ENCODE measurements at regions not wholly inside any gene's neighbourhood (a gene's known extent, or its start where the extent isn't known, plus 50 kb on each side); places are given as distances from the start of the nearest gene placed in this dataset.

DNA sequence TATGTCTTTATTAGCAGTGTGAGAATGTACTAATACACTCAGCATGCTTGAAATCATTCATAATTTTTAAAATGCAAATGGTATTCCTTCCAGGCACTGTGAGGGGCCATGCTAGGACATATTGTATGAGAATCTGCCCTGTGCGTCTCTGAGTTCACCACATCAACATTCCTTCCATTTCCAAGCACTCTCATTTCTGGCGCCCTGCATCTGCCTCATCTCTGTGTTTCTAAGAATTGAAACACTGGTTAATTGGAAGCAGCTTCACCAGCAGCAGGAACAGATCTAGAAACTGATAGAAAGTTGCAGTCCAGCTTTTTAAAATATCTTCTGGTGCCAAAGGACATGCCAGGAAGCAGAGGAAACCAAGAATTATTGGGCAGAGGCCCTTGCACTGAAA is 555.9 kb upstream of the DPP6 start:
- no peak for DNase-seq
- peaks cover 4% of the 10 kb centered on the region for H3K27me3 Mint-ChIP-seq (ENCODE audit: unreplicated experiment)
- H3K9me3 Mint-ChIP-seq (ENCODE audit: unreplicated experiment) = peaks cover 11% of the 10 kb centered on the region
- H3K36me3 Mint-ChIP-seq (ENCODE audit: unreplicated experiment) = peaks cover 14% of the 10 kb centered on the region
- no peaks in the 10 kb centered on the region for H3K4me1 Mint-ChIP-seq (ENCODE audit: low read depth, unreplicated experiment)
- no peak overlapping the region for H3K27ac Mint-ChIP-seq (ENCODE audit: unreplicated experiment)
- no peak overlapping the region for H3K4me3 Mint-ChIP-seq (ENCODE audit: unreplicated experiment)
- TF ChIP-seq, protein P1, sequence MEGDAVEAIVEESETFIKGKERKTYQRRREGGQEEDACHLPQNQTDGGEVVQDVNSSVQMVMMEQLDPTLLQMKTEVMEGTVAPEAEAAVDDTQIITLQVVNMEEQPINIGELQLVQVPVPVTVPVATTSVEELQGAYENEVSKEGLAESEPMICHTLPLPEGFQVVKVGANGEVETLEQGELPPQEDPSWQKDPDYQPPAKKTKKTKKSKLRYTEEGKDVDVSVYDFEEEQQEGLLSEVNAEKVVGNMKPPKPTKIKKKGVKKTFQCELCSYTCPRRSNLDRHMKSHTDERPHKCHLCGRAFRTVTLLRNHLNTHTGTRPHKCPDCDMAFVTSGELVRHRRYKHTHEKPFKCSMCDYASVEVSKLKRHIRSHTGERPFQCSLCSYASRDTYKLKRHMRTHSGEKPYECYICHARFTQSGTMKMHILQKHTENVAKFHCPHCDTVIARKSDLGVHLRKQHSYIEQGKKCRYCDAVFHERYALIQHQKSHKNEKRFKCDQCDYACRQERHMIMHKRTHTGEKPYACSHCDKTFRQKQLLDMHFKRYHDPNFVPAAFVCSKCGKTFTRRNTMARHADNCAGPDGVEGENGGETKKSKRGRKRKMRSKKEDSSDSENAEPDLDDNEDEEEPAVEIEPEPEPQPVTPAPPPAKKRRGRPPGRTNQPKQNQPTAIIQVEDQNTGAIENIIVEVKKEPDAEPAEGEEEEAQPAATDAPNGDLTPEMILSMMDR (IDR thresholded peaks at IDR 0.05; ENCODE audit: partially characterized antibody, unreplicated experiment) = no peak

DNA sequence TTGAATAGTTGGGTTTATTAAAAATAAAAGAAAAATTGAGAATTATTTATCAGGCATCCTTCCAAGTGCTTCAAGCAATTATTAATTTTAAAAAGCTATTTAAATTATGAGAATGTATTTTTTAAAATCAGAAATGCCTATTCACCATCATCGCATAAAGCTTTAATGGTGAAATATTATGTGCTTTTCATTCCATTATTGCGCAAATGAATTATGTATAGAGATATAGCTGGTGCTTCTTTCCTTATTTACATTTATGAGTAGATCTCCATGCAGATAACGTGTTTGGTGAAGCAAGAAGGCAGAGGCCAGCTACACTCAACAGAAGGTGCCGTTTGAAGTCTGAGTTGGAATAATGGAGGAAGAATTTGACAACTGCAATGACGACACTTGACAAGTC is 549.1 kb upstream of the DPP6 start:
- H3K9me3 Mint-ChIP-seq (ENCODE audit: unreplicated experiment) = peaks cover 19% of the 10 kb centered on the region
- no peak overlapping the region for H3K27ac Mint-ChIP-seq (ENCODE audit: unreplicated experiment)
- no peak for DNase-seq
- H3K4me1 Mint-ChIP-seq (ENCODE audit: low read depth, unreplicated experiment) = no peaks in the 10 kb centered on the region
- no peak overlapping the region for H3K4me3 Mint-ChIP-seq (ENCODE audit: unreplicated experiment)
- H3K36me3 Mint-ChIP-seq (ENCODE audit: unreplicated experiment) = peaks cover 10% of the 10 kb centered on the region
- no peaks in the 10 kb centered on the region for H3K27me3 Mint-ChIP-seq (ENCODE audit: unreplicated experiment)
- TF ChIP-seq, protein P1 (IDR thresholded peaks at IDR 0.05; ENCODE audit: partially characterized antibody, unreplicated experiment) = no peak

DNA sequence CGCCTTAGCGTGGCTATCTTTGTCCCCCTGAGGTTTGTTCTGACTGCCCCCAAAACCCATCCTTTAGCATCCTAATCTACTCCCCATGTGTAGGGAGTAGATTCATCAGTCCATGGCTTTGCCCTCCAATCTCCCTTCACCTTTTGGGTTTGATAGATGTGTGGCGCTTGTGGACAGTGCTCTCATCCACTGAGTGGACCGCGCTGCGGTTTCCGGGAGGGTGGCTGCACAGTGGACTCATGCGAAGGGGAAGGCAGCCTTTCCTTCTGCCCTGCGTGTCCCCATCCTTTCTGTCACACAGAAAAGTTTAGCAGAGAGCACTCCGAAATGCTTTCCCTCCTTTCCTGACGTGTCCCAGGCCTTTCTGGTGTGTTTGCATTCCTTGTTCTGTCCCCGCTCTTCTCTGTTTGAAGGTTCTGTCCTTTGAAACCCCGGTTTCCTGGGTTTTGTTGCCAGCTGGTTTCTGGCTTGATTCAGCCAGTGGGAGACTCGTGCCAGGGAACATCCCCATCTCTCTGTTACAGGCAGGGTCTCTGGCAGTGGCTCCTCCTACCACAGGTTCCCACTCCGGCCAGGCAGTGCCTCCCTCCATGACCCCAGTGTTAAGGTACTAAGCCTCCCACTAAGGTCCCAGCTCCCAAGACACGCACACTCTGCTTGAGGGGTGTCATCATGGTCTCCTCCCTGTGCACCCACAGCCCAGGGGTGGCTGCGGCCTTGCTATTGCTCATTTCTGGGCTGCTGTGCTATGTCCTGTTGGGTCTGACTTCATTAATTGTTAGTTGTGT is 547.7 kb upstream of the DPP6 start:
- peaks cover 19% of the 10 kb centered on the region for H3K9me3 Mint-ChIP-seq (ENCODE audit: unreplicated experiment)
- TF ChIP-seq, protein P1 (IDR thresholded peaks at IDR 0.05; ENCODE audit: partially characterized antibody, unreplicated experiment) = no peak
- H3K27ac Mint-ChIP-seq (ENCODE audit: unreplicated experiment) = no peak overlapping the region
- H3K27me3 Mint-ChIP-seq (ENCODE audit: unreplicated experiment) = no peaks in the 10 kb centered on the region
- no peaks in the 10 kb centered on the region for H3K4me1 Mint-ChIP-seq (ENCODE audit: low read depth, unreplicated experiment)
- H3K4me3 Mint-ChIP-seq (ENCODE audit: unreplicated experiment) = no peak overlapping the region
- peaks cover 10% of the 10 kb centered on the region for H3K36me3 Mint-ChIP-seq (ENCODE audit: unreplicated experiment)
- no peak for DNase-seq

DNA sequence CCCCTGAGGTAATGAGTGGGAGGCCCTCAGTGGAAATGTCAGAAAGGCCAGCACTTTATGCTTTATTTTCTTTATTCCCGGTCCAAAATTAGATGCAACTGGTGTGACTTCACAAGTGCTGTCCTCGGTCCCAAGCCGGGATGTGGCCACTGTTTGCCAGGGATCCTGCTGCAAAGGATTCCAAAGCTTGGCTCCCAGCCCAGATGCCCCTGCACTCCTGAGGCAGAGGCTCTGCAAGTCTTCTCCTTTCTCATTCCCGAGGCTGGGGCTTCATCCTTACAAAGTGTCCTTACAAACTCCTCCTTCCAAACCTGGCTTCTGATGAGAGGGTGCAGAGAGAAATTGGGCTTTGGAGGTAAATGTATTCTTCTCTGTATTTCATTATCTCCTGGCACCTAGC is 544.3 kb upstream of the DPP6 start:
- no peak overlapping the region for H3K27ac Mint-ChIP-seq (ENCODE audit: unreplicated experiment)
- H3K27me3 Mint-ChIP-seq (ENCODE audit: unreplicated experiment) = no peaks in the 10 kb centered on the region
- TF ChIP-seq, protein P1 (IDR thresholded peaks at IDR 0.05; ENCODE audit: partially characterized antibody, unreplicated experiment) = no peak
- H3K4me3 Mint-ChIP-seq (ENCODE audit: unreplicated experiment) = no peak overlapping the region
- no peaks in the 10 kb centered on the region for H3K4me1 Mint-ChIP-seq (ENCODE audit: low read depth, unreplicated experiment)
- H3K9me3 Mint-ChIP-seq (ENCODE audit: unreplicated experiment) = peaks cover 19% of the 10 kb centered on the region
- DNase-seq = no peak
- peaks cover 6% of the 10 kb centered on the region for H3K36me3 Mint-ChIP-seq (ENCODE audit: unreplicated experiment)

DNA sequence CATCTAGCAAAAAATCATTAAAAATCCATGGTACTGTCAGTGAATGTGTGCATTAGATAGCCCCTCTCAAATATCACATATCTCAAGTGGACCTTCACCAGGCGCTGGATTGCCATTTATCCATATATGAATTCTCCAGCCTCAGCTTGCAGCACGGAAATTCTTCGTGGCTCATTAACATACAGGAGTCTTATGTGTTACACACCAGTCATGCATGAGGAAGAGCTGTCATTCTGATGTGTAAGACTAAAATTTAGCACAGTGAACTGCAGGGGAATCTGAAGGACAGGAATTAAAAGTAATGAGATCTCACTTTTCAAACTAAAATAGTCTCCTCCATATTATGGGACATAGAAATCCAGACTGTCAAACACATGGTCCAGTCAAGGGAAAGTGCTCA is 542.4 kb upstream of the DPP6 start:
- peaks cover 8% of the 10 kb centered on the region for H3K9me3 Mint-ChIP-seq (ENCODE audit: unreplicated experiment)
- TF ChIP-seq, protein P1 (IDR thresholded peaks at IDR 0.05; ENCODE audit: partially characterized antibody, unreplicated experiment) = no peak
- no peaks in the 10 kb centered on the region for H3K27me3 Mint-ChIP-seq (ENCODE audit: unreplicated experiment)
- H3K4me1 Mint-ChIP-seq (ENCODE audit: low read depth, unreplicated experiment) = no peaks in the 10 kb centered on the region
- no peak for DNase-seq
- no peak overlapping the region for H3K27ac Mint-ChIP-seq (ENCODE audit: unreplicated experiment)
- H3K36me3 Mint-ChIP-seq (ENCODE audit: unreplicated experiment) = peaks cover 3% of the 10 kb centered on the region
- no peak overlapping the region for H3K4me3 Mint-ChIP-seq (ENCODE audit: unreplicated experiment)
